Hematopoietic multipotent progenitor cell treated with erythropoietin and hydrocortisone succinate and interleukin-3 and kit ligand, for 15 days (in vitro differentiated cells): ENCODE measurements at regions not wholly inside any gene's neighbourhood (a gene's known extent, or its start where the extent isn't known, plus 50 kb on each side); places are given as distances from the start of the nearest gene placed in this dataset.
"Not testable (repeated sequence)": the region's sequence is repeated elsewhere in the genome, so short reads cannot be mapped to it uniquely, and the experiment has no call there.

Experiments used
- DNase-seq: peaks from one replicate; pipeline ENCODE4 v3.0.0-alpha.2; 2015; ENCODE audit warnings: low spot score

DNA sequence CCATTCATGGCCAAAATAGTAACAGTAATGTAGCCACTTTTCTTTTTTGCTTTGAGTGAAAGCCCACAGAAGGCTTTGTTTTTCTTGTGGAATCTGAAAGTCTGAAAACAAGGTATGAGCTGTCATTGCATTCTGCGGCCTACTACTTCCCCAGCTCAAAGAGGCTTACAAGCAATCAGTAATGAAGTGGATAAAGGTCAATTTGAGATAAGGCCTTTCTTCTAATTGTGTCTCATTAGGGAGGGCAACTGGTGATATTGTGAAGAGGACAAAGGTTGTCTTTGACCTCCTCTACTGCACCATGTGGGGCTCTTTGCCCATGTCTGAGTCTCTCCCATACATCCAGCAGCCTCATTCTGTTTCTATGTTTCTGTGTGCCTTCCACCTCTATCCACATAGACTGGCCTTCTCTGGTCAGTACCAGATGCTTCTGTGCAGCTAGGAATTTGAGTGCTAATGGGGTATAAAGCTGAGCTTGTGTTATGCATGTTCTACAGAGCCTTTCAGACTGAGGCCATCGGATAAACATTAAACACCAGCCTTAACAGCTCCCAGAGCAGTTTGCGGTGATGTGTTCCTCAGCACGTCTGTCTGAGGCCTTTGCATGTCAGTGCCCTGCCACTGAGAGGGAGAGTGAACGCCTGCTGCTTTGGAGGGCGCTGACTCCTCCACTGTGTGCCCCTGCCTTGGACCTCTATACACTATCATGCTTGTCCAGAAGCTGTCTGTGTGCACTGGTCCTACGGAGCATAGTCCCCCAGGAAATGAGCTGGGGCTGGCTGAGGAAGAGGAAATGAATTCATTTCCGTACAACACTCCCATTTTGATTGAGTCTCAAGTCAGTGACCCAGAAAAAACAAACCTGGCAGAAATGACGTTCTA is 80.2 kb downstream of the SH2D1A start:
- no peak for DNase-seq

DNA sequence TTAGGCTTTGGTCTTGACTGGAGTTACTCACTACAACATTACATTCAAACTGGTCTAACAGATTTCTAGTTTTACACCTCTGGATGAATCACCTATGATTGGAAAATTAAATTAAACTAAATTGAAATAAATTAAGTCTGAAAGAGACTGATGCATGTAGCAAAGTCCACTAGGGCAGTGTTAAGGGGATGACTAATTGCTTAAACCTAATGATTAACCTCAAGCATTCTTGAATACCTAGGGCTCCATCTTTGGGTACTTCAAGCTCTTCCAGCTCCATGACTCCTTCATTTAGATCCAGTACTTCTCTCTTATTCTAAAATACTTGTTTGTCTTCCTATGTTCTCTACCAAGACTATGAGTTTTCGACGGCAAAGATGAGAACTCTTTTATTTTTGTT is 86.8 kb downstream of the SH2D1A start:
- DNase-seq: no peak

DNA sequence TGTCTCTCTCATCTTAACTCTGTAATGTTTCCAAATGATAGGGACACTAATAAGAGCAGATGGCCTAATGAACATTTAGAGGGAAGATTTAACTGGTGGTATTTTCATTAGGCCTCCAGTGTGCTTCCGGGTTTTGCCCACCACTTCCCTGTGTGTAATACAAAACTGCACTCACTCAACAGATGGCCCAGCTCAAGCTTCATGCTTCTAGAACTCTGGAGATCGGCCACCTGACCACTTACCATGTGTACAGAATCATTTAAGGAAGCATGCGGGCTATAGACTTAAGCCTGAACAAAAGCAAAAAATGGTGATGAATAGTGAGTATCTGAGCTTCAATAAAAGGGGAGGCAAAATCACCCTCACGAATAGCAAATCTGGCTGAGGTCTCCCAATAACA is 89.3 kb downstream of the SH2D1A start:
- DNase-seq: no peak

DNA sequence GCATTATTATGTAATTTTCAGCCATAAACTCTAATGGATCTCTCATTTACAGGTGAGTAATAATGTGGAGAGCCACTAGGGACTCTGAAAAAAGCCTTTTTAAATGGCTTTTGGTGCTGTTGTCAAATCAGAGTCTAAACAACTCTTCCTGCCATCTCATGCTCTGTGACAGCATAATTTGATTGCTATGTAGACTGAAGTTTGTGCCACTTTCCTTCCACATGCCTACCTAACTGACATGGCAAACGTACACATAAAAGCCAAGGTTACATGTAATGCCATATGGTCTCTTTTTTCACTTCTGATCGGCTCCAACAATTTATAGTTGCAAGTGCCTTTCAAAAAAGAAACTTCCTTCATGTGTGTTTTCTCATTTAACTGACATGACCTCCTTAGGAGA is 94.3 kb downstream of the SH2D1A start:
- DNase-seq: no peak

DNA sequence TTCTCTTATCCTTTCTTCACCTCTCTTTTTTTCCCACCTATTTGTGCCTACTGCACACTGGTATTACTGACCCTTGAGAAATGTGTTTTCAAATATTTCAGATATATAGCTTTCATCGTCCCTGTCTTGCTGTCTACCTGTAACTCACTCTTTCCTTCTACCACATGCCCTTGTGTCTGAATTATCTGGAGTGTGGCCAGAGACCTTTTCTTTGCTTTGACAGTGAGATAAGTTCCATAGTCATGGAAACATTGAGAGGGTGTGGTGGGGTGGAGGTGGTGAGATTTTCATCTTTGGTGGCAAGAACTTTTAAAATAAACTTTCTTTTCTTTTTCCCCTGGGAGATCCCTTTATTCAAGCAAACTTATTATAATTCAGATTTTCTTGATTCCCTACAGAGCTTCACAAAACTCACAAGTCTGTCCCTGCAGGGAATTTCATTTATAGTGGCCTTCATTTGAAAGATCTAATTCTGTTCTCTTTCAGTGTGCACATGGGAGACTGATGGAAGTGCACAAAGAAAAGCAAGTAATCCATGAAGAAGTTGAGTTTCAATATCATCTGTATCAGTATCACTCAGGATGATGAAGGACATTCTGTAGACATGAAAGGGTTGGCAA is 95.7 kb downstream of the SH2D1A start:
- no peak for DNase-seq

DNA sequence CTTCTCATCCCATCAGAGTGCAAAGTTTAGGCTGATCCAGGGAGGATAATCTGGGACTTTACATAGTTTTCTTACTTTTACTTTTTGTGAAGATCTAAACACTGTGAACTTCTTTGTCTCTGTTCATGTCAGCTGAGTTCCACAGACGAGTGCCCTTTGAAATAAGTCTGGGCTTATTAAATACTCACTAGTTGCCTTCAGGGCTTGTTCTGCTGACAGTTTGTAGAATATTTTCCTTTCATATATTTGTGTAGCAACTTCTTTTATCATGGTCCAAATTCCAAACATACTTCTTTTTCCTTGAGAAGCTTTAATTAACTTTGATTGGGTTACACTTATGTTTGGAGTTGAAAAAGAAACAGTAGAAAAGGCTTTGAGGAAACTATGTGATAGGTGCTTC is 109.6 kb downstream of the SH2D1A start:
- DNase-seq: no peak

DNA sequence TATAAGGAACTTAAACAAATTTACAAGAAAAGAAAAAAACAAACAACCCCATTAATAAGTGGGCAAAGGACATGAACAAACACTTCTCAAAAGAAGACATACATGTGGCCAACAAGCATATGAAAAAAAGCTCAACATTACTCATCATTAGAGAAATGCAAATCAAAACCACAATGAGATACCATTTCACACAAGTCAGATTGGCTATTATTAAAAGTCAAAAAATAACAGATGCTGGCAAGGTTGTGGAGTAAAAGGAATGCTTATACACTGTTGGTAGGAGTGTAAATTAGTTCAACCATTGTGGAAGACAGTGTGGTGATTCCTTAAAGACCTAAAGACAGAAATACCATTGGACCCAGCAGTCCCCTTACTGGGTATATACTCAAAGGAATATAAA is 113.5 kb downstream of the SH2D1A start:
- DNase-seq: not testable (repeated sequence)

DNA sequence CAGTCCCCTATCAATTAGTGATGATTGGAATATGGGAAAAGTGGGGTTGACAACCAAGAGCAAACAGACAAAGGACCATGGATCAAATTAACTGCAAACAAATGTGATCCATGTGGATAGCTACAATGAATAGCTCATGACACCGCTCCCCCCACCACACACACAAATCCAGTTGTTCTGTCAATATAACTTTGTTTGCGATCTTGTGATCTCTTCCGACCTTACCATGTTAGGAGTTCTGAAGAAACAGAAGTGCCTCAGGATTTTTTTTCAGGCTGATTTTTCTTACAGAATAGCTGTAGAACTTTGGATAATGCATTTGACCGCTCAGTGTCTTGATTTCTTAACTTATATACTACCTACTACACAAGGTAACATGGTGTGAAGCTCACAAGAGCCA is 116.6 kb downstream of the SH2D1A start:
- no peak for DNase-seq

DNA sequence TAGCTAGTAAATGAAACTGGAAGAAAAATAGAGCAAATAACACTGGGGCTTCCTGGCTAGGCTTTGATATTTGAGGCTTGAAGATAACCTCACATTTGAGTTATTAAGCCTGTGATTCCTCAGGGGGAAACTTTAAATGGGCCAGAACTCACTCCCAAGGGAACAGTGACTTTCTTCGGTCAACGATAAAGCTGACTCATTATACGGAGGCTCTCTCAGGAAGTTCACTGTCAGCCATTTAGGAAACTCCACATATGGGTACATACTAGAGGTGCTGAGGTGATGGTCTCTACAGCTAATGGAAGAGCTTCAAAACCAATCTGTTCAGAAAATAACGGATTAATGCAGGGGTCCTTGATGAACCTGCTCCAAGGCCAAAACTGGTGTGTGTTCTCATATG is 120.8 kb downstream of the SH2D1A start:
- no peak for DNase-seq

DNA sequence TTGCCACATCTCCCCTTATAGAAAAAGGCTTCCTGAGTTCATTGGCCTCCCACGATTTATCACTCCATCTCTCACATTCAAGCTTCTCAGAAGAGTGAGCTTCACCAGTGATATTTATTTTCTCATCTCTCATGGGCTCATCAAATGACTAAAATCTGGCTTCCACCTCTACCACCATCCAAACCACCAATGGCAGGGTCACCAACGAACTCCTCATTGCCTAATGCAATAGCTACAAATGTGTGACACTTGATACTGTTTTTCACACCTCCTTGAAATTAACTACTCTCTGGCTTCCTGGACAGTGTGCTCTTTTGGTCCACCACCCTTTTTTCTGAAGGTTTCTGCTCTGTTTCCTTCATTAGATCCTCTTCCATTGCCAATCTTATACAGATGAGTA is 129.0 kb downstream of the SH2D1A start:
- DNase-seq: no peak

DNA sequence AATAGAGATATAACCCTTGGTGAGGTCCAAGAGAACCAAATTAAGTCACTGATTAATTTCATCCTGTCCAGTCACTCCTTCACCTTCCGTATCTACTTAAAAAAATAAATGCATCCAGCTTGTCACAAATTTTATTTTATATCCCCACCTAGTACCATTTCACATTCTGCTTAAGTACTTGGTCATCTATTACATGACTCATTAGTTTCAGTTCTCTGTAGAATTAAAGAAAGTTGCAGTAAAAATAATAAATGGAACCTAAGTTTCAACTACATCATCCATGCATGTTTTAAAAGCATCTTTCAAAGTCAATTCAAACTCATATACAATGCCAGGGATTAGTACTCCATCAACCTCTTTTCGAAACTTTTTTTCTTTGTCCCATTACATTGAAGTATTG is 130.2 kb downstream of the SH2D1A start:
- no peak for DNase-seq

DNA sequence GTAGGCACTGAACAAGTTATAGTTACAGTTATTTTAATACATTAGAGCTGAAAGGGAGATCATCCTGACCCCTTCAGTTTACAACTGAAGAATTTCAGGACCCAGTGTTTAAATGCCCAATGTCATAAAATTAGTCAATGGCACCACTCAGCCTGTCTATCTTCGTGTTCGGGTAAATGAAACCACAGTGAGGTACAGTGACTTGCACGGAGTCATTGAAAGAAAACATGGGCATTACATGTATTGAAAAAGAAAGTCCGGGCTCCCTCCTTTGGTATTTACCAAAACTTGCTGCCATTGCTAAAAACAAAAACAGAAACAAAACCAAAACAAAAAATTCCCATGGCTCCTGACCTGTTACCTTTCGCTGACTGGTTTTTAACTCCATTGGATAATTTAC is 131.7 kb downstream of the SH2D1A start:
- no peak for DNase-seq

DNA sequence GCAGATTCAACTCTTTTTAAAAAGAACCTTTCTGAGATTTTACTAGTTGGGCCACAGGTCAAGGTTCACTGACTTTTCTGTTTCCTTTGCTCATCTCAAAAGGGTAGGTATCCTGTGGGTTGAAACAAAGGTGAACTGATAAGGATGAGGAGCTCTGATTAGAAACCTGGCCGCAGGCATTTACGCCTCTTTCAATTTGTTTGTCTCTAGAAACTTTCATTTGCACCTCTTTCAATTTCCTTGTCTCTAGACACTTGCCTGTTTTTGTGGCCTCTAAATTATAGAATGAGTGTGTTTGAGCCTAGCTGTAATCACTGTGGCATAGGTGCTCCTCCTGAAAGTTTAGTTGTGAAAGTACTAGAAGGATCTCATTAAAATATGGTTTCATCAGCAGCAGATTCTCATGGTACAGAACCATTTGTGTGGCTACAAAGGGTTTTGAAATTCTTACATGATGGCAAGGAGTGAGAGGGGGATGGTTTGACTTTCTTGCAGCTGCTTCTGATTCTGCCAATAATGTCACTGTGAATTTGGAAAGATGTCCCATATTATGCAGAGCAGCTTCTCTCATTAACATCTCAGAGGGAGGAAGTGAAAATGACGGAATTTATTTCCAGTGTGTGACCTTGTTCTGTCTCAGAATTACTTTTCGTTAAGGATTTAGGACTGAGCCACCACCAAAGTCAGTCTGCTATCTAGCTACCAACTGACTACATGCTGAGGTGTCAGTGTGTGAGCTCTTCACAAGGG is 142.2 kb downstream of the SH2D1A start:
- DNase-seq: no peak

DNA sequence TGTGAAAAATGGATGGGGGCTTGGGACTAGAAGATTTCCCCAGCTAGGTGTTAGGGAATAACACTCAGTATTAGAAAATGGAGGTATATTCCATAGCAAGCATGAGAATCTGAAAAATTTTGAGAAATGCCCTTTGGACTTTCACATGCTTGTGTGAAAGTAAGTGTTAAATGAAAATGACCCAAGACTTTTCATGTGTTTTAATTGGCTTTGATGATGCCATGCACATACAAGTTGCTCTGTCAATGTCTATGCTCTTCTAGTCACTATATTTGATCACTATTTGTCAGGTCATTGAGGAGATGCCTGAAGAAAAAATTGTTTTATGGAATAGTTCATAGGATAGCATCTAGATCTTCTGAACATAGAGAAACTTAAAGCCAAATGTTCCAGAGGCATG is 147.6 kb downstream of the SH2D1A start:
- DNase-seq: no peak

DNA sequence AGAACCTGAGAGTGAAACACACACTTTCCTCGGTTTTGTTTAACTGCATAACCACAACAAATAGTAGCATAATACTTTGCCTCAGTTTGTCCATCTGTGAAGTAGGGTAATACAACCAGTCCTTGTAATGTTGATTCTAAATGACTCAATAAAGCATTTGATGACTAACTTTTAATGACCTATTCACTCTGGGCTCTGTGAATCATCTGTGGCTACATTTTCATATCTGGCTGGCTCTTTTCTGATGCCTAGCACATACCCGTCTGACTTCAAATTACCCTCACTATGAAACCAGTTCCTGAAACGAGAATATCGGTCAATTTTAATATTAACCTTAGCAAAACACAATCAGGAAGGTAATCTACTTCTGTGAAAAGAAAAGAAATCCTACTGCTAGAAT is 151.0 kb downstream of the SH2D1A start:
- DNase-seq: no peak

DNA sequence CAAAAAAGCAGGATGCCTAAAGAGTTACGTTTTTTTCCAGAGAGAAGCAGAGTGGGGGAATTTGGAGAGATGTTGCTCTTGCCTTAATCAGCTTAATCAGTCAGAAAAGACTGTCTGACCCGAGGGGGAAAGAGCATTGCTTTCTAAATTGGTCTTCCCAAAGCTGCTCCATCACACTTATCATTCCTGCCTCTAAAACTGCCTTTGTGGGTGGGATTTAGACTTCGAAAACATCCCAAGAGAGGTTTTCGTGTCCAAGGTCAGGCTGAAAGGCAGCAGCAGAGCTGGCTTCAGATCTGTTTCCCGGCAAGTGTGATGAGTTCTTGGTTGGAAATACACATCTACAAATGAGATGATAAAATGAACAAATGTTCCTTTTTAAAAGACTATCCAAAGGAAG is 155.2 kb downstream of the SH2D1A start:
- DNase-seq: no peak

DNA sequence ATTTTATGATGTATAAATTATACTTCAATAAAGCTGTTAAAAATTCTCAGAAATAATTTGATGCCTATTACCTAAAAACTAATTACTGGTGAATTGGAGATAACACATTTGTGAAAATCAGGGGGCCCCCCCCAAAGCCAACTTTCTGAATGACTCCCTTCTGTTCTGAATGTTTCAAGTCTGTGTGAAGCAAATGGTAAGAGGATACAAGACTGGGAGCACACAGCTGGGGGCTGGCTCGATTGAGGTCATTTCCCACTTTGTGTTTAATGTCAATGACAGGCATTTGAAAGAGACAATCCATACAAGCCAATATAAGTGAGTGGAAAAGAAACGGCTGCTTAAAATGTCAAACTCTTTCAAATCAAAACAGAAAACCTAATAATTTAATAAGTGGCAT is 155.8 kb downstream of the SH2D1A start:
- no peak for DNase-seq

DNA sequence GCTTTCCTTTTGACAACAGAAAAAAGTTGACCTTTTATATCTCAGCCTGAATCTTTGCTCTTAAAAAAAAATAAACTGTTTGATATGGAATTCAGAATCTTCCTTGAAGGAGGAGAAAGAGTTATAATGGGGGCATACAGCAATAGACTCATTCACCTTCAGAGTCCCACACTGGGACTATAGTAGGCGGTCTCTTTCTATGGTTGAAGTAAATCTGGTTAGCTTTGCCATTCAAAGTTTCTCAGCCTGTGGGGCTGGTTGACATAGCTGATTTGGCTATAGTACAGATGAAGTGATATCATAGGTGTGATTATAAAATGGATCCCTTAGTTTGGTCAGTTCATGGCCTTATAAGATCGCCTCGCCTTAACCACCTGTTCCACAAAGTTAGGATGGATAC is 156.2 kb downstream of the SH2D1A start:
- DNase-seq: no peak

DNA sequence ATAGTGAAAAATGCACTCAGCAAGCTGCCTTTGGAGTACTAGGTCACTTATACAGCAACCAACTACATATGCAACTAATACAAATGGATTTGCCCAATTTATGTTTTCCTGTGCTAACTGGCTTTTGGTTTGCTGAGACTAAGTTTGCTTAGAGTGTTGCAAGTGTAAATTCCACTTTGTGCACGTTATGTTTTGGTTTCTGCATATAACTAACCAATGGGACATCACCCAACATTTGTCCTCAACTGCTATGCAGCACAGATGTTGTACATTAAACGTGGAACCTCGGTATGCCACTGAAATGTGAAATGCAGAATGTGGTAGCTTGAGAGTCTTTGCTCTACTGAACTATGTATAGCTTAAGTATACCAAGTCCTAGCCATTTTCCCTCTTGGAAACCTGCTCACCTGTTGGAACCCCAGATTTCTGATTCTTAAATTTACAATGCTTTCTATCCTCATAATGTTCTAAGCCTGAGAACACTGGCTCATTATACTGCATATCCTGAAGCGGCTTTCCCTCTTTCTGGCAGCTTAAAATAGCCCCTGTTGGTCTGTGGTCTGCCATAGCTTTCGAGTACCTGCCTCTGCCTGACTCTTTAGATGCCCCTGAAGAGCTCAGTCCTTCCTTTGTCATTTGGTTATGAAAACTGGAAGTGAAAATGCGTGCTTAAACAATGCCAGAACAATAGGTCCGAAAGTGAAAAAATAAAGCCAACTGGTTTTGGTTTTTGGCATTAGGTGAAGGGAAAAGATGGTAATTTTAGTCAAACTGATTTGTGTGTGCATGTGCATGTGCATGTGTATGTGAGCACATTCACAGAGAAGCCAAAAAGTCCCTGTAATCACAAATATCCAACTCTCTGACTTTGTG is 158.0 kb downstream of the SH2D1A start:
- DNase-seq: no peak

DNA sequence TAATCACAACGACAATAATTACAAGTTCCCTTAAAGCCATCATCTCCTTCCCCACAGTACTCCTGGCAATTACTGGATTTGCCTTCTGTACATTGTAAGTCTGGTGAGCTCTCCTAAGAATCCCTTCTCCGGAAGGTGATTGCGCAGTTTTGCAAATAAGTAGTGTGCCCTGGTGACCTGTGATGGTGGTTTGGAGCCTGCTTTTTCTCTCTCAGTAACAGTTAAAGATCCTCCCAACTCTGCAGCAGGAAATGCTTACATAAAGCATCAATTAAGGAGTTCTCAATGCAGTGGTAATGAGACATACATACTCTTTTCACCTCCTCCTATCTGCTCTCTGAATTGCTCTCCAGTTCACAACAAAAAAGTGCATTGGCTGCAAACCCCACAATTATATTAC is 159.7 kb downstream of the SH2D1A start:
- no peak for DNase-seq

DNA sequence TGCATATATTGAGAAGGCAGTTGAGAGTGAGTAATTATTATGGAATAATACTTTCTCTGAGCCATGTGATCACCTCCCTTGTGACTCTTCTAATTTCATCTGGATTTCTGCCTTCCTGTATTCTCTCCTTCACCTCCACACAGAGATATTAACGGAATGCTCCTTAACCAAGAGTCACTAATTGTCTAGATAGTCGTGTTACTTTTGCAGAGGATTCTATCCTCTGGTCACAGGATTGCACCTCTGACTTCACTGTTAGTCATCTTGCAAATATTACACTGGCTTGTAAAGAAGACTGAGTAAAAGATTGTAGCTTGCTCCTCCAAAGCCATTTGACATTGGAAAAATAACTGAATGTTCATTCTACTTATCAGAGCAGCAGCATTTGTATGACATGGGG is 160.9 kb downstream of the SH2D1A start:
- no peak for DNase-seq

DNA sequence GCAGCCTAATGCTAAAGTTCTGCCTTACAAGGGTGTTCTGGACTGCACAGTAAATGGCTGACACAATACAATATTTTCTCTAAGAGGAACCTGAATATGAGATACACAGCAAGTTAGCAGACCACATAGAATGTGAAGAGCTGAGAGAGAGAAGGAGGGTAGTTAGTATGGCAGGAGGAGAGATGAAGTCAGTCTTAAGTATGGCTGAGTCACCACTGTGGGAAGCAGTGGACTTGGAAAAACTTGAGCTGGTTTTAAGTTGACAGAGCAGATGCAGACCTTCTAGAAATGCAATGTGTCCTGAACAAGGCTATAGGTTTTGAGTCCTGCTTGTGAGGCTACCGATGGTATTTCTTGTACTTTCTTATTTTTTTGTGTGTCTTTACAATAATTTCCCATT is 172.5 kb downstream of the SH2D1A start:
- no peak for DNase-seq
